Stimulated activated CD8-positive, alpha-beta memory T cell treated with anti-CD3 and anti-CD28 coated beads, Interleukin-4, amount 100 ng/mL, for 1 hour (primary cell): ENCODE measurements at regions not wholly inside any gene's neighbourhood (a gene's known extent, or its start where the extent isn't known, plus 50 kb on each side); places are given as distances from the start of the nearest gene placed in this dataset.

Experiments used
- DNase-seq, 2 donors: peaks; one replicate each; pipeline ENCODE4 v3.0.0-alpha.2; 2020; ENCODE audit warnings: low read depth in 2 of 2, low spot score in 1 of 2

GRCh38 chr2:6237039-6237660 lies 545.0 kb downstream of the SOX11 start:
- no peak for DNase-seq

- DNase-seq: no peak
Observed at GRCh38 chr2:6249557-6249956, 557.4 kb downstream of the SOX11 start.

GRCh38 chr2:6254441-6254840 lies 562.3 kb downstream of the SOX11 start:
- no peak for DNase-seq

GRCh38 chr2:6264198-6264597 lies 572.0 kb downstream of the SOX11 start:
- no peak for DNase-seq

- no peak for DNase-seq
Observed at GRCh38 chr2:6281524-6281923, 584.2 kb downstream of the CMPK2 start.

- DNase-seq: no peak
Observed at GRCh38 chr2:6283259-6283658, 582.4 kb downstream of the CMPK2 start.

GRCh38 chr2:6287406-6287805 lies 578.3 kb downstream of the CMPK2 start:
- no peak for DNase-seq

- no peak for DNase-seq
Observed at GRCh38 chr2:6288791-6289190, 576.9 kb downstream of the CMPK2 start.

- no peak for DNase-seq
Observed at GRCh38 chr2:6290217-6291015, 575.3 kb downstream of the CMPK2 start.

- no peak for DNase-seq
Observed at GRCh38 chr2:6294791-6295190, 570.9 kb downstream of the CMPK2 start.

- DNase-seq: no peak
Observed at GRCh38 chr2:6297238-6297637, 568.5 kb downstream of the CMPK2 start.

- no peak for DNase-seq
Observed at GRCh38 chr2:6301426-6301825, 564.3 kb downstream of the CMPK2 start.

- DNase-seq: no peak
Observed at GRCh38 chr2:6308986-6309385, 556.7 kb downstream of the CMPK2 start.

GRCh38 chr2:6309415-6310255 lies 556.1 kb downstream of the CMPK2 start:
- DNase-seq: no peak

GRCh38 chr2:6310256-6311215 lies 555.2 kb downstream of the CMPK2 start:
- no peak for DNase-seq

GRCh38 chr2:6312367-6312766 lies 553.3 kb downstream of the CMPK2 start:
- no peak for DNase-seq

- no peak for DNase-seq
Observed at GRCh38 chr2:6314218-6314960, 551.3 kb downstream of the CMPK2 start.

GRCh38 chr2:6325616-6326015 lies 540.1 kb downstream of the CMPK2 start:
- DNase-seq: no peak

- DNase-seq: no peak
Observed at GRCh38 chr2:6326958-6327357, 538.7 kb downstream of the CMPK2 start.
